Stimulated activated naive B cell treated with anti-CD40 and anti-IgM and Interleukin-4, amounts not matched to agents 10 μg/mL and 1 μg/mL and 100 μg/mL, for 72 hours (primary cell): ENCODE measurements at regions not wholly inside any gene's neighbourhood (a gene's known extent, or its start where the extent isn't known, plus 50 kb on each side); places are given as distances from the start of the nearest gene placed in this dataset.

ENCODE experiments used
- ATAC-seq, 2 donors: fragments of 150-1000 bp; cut with Tn5 transposase; replicated peaks; 2 replicates each; pipeline ENCODE4 v1.10.0; 2021; ENCODE audit warnings: moderate library complexity in 1 of 2
- DNase-seq: peaks from one replicate; pipeline ENCODE4 v3.0.0; 2021
- H3K27ac Mint-ChIP-seq: one replicate; pipeline ENCODE4 v1.8.0; 2022; ENCODE audit warnings: mild to moderate bottlenecking, mixed read lengths
- H3K27me3 Mint-ChIP-seq, 2 donors: one replicate each; pipeline ENCODE4 v1.8.0; 2022; ENCODE audit warnings: mixed read lengths in 2 of 2
- H3K36me3 Mint-ChIP-seq, 2 donors: one replicate each; pipeline ENCODE4 v1.8.0; 2022; ENCODE audit warnings: mixed read lengths in 2 of 2, mild to moderate bottlenecking in 1 of 2
- H3K4me1 Mint-ChIP-seq, 2 donors: one replicate each; pipeline ENCODE4 v1.8.0; 2022; ENCODE audit warnings: mixed read lengths in 2 of 2, mild to moderate bottlenecking in 1 of 2
- H3K4me3 Mint-ChIP-seq, 2 donors: one replicate each; pipeline ENCODE4 v1.8.0; 2022; ENCODE audit warnings: mild to moderate bottlenecking in 2 of 2, mixed read lengths in 2 of 2, moderate library complexity in 1 of 2
- H3K9me3 Mint-ChIP-seq, 2 donors: one replicate each; pipeline ENCODE4 v1.8.0; 2022; ENCODE audit warnings: mixed read lengths in 2 of 2, mild to moderate bottlenecking in 1 of 2

DNA sequence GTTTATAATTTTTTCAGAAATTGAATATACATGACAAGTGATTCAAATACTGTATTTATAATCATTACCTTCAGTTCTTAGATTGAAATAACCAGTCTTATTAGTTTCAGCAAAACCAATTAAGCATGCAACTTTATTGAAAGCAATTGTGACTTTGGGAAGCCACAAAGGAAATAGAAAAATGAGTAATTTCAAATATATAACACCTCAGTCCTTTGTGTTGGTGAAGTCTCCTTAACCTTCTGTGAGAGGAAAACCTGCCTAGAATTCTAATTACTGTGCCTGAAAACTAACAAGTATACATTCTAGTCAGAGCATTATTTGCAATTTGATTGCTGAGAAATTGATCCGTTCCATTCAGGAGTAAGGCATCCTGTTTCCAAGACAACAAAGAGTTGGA lies 95.8 kb downstream of the S1PR1 start:
- H3K4me1 Mint-ChIP-seq, result peaks cover 13 to 16% of the 10 kb centered on the region in 2 donors
- ATAC-seq (no peak), DNase-seq (no peak)
- no peaks in the 10 kb centered on the region for H3K27me3 Mint-ChIP-seq
- peaks cover 20% of the 10 kb centered on the region in 2 donors for H3K9me3 Mint-ChIP-seq
- no peak overlapping the region for H3K27ac Mint-ChIP-seq
- peaks cover 17 to 20% of the 10 kb centered on the region in 2 donors for H3K36me3 Mint-ChIP-seq
- H3K4me3 Mint-ChIP-seq, result no peak overlapping the region

DNA sequence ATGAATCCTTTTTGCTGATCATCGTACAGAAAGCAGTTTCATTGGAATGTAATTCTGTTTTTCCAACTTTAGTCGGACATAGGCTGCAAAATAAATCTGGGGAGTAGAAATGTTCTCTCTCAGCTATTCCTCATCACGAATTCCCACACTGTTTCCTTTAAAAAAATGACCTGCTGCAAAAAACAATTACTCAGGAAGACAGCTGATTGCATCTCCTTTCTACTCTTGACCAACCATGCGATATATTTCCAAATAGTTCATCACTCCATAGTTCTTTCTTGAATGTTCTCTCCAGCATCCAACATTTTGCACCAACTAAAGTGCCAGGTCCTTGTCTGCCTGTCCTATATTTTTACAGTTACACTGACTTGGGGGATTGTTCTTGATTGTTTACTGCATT lies 96.4 kb downstream of the S1PR1 start:
- Mint-ChIP-seq H3K9me3 (peaks cover 20% of the 10 kb centered on the region in 2 donors), H3K36me3 (peaks cover 17 to 20% of the 10 kb centered on the region in 2 donors), H3K4me1 (peaks cover 13 to 16% of the 10 kb centered on the region in 2 donors), H3K27ac (no peak overlapping the region), H3K27me3 (no peaks in the 10 kb centered on the region), H3K4me3 (no peak overlapping the region)
- no peak for DNase-seq
- ATAC-seq, result no peak

DNA sequence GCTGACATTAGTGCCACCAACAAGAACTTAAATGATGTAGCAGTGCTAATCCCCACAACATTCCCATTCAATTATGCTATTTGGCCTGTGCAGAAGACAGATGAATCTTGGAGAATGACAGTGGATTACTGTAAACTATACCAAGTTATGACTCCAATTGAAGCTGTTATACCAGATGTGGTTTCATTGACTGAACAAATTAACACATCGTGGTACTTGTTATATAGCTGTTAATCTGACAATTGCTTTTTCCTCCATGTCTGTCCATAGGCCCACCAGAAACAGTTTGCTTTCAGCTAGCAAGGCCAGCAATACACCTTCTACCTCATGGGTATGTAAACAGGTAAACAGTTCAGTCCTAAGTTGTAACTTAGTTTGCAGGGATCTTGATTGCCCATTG lies 101.1 kb downstream of the S1PR1 start:
- DNase-seq (no peak), ATAC-seq (no peak)
- Mint-ChIP-seq H3K4me3 (no peak overlapping the region), H3K9me3 (peaks cover 3 to 4% of the 10 kb centered on the region in 2 donors), H3K27ac (no peak overlapping the region), H3K4me1 (peaks cover 0 to 2% of the 10 kb centered on the region in 2 donors), H3K27me3 (no peaks in the 10 kb centered on the region), H3K36me3 (peaks cover under 1 to 6% of the 10 kb centered on the region in 2 donors)

DNA sequence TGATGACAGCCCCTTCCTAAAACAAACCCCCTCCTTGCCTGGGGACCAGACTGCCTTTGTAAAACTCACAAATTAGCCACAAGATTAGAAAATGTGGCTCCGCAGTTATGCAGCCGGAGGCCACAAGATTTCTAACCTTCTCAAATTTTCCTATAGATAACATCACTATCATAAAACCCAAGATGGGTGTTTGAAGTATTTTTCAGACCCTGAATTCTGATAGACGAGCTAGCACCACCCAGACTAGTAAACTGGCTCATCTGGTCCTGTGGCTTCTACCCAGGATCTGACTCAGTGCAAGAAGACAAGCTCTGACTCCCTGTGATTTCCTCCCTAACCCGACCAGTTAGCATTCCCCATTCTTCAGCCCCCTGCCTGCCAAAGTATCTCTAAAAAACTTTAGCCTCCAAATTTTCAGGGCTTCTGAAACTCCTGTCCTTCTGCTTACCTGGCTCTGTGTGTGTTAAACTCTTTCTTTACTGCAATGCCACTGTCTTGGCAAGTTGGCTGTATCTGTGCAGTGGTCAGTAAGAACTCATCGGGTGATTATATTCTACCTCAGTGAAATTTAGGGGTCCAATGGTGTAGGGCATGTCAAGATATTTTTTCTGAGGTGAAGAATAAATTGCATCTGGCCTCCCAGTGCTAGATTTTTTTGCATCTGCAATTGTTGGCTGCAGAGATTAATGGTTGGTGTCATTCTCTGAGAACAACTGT lies 102.1 kb downstream of the S1PR1 start:
- Mint-ChIP-seq H3K4me1 (no peaks in the 10 kb centered on the region), H3K36me3 (peaks cover 3 to 11% of the 10 kb centered on the region in 2 donors), H3K27me3 (no peaks in the 10 kb centered on the region), H3K27ac (no peak overlapping the region), H3K4me3 (no peak overlapping the region), H3K9me3 (peaks cover 7 to 8% of the 10 kb centered on the region in 2 donors)
- DNase-seq (no peak), ATAC-seq (no peak)

DNA sequence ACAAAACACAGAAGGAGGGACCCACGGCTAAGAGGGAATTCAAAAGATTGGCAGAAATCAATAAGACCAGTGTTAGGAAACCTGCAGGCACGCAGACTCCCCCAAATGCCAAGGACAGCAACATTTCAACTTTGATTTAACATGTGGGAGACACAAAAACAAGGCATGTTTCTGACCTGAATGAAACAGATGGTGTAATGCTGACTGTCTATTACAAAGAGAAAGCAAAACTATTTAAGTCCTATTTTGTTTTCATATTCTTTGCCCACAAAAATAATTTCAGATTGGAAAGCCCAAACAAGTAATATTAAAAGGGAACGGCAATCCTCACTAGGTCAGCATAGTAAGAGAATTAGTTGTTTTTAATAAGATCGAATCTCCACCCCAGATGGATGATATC lies 107.9 kb downstream of the S1PR1 start:
- Mint-ChIP-seq H3K4me3 (no peak overlapping the region), H3K36me3 (peaks cover 3 to 6% of the 10 kb centered on the region in 2 donors), H3K27me3 (no peaks in the 10 kb centered on the region), H3K9me3 (peaks cover 5 to 7% of the 10 kb centered on the region in 2 donors), H3K27ac (no peak overlapping the region), H3K4me1 (peaks cover 3 to 6% of the 10 kb centered on the region in 2 donors)
- ATAC-seq (no peak), DNase-seq (no peak)

DNA sequence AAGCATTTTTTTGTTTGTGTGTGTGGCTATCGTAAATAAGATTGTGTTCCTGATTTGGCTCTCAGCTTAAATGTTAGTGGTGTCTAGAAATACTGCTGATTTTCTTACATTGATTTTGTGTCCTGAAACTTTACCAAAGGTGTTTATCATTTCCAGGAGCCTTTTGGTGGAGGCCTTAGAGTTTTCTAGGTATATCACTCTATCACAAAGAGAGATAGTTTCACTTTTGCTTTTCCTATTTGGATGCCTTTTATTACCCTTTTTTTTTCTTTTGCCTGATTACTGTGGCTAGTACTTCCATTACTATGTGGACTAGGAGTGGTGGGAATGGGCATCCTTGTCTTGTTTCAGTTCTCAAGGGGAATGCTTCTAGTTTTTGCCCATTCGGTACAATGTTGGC lies 109.6 kb downstream of the S1PR1 start:
- Mint-ChIP-seq H3K27me3 (no peaks in the 10 kb centered on the region), H3K27ac (no peak overlapping the region), H3K36me3 (peaks cover 3 to 6% of the 10 kb centered on the region in 2 donors), H3K4me3 (peak overlapping the region in 1 of 2 donors; percentile 30), H3K4me1 (peaks cover 5 to 6% of the 10 kb centered on the region in 2 donors), H3K9me3 (peaks cover 5 to 7% of the 10 kb centered on the region in 2 donors)
- no peak for ATAC-seq
- no peak for DNase-seq

DNA sequence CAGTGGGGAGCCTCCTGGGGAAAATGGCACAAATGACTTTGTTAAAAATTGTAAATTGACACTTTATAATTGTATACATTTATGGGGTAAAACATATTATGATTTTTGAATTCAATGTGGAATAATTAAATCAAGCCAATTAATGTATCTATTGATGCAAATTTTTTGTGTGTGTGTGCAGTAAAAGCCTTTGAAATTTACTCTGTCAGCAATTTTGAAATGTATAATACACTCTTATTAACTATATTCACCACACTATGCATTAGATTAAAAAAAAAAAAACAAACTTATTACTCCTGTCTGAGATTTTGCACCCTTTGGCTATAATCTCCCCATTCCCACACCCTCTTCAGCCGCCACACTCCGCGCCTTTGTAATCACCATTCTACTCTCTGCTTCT lies 119.2 kb downstream of the S1PR1 start:
- Mint-ChIP-seq H3K27ac (no peak overlapping the region), H3K4me3 (no peak overlapping the region), H3K36me3 (no peaks in the 10 kb centered on the region), H3K9me3 (no peaks in the 10 kb centered on the region), H3K27me3 (no peaks in the 10 kb centered on the region), H3K4me1 (peaks cover 12 to 26% of the 10 kb centered on the region in 2 donors)
- ATAC-seq (no peak), DNase-seq (no peak)

DNA sequence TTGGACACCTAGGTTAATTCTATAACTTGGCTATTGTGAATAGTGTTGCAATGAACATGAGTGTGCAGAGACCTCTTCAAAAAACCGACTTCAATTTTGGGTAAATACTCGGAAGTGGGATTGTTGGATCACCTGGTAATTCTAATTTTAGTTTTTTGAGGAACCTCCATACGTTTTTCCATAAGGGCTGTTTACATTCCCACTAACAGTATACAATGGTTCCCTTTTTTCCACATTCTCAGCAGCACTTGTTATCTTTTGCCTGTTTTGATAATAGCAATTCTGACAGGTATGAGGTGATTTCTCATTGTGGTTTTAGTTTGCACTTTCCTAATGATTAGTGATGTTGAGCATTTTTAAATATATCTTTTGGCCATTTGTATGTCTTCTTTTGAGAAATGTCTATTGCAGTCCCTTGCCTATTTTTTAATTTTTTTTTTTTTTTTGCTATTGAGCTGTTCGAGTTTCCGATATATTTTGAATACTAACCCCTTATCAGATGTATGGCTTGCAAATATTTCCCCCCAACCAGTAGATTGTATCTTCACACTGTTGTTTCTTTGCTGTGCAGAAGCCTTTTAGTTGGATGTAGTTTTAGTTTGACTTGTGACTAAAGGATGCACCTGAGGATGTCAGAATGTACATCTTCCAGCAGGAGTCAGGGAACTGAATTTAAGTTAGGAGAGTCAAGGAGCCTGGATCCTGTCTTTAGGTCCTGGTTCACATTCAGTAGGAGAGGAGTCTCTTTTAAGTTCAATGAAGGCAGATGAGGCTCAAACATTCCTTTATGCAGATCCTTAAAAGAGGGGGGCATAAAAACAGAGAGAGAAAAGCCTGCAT lies 120.0 kb downstream of the S1PR1 start:
- ATAC-seq, result peak in 1 of 2 donors; percentile 26
- Mint-ChIP-seq H3K36me3 (no peaks in the 10 kb centered on the region), H3K4me1 (peaks cover 13 to 24% of the 10 kb centered on the region in 2 donors), H3K27me3 (no peaks in the 10 kb centered on the region), H3K9me3 (peaks cover 0 to 3% of the 10 kb centered on the region in 2 donors), H3K4me3 (no peak overlapping the region), H3K27ac (peak overlapping the region; percentile 47)
- DNase-seq, result no peak

DNA sequence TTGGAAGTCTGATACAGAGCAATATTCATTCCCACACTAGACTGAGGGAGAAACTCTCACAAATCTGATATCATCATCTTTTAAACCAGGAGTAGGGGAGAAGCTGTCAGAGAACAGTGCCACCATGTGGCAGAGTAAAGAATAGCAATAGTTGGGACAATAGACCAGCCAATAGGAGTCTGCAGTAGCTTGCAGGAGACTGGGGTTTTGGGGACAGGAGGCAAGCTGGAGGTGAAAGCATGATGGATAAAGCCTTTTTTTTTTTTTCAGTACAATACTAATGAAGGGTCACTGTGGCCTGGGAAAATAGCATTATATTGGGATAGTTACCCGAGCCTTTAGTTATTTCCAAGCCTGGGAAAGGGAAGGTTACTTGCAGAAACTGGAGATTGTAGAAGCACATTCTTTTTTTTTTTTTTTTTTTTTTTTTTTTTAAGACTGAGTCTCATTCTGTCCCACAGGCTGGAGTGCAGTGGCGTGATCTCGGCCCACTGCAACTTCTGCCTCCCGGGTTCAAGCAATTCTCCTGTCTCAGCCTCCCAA lies 120.7 kb downstream of the S1PR1 start:
- Mint-ChIP-seq H3K9me3 (peaks cover 3 to 5% of the 10 kb centered on the region in 2 donors), H3K27ac (peak overlapping the region; percentile 47), H3K36me3 (no peaks in the 10 kb centered on the region), H3K4me3 (no peak overlapping the region), H3K27me3 (no peaks in the 10 kb centered on the region), H3K4me1 (peaks cover 13 to 20% of the 10 kb centered on the region in 2 donors)
- DNase-seq, result peak; percentile 68
- peak; percentile 100 for ATAC-seq

DNA sequence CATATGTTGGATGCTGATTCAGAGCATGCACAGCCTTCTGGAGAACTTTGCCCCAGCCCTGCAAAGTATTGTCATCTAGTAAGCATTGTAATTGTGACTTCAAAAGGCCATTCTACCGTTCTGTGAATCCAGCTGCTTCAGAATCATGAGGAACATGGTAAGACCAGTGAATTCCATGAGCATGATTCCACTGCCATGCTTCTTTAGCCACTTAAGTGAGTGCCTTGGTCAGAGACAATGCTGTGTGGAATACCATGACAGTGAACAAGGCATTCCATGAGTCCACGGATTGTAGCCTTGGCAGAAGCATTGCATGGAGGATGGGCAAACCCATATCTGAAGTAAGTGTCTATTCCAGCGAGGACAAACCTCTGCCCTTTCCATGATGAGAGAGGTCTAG lies 123.7 kb downstream of the S1PR1 start:
- Mint-ChIP-seq H3K4me1 (peaks cover 13 to 21% of the 10 kb centered on the region in 2 donors), H3K27me3 (no peaks in the 10 kb centered on the region), H3K9me3 (peaks cover 10 to 11% of the 10 kb centered on the region in 2 donors), H3K27ac (no peak overlapping the region), H3K36me3 (peaks cover 0 to 10% of the 10 kb centered on the region in 2 donors), H3K4me3 (no peak overlapping the region)
- DNase-seq (no peak), ATAC-seq (no peak)

DNA sequence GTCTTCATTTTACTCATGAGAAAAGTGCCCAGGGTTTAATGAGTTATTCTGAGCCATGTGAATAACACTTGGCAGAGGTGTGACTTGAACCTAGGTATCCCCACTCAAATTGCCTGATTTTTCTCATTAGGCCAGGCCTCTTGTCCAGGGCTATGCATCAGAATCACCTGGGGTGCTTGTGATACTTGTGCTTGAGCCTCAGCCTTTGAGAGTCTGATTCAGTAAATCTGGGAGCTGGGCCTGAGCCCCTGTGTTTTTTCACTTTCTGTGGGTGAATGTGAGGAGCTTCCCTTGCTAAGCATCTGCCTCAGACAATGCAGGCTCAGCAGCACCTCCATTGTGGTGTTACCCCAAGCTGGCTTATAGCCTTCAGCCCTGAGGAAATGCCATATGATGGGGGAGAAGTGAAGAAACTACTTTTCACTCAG lies 127.1 kb downstream of the S1PR1 start:
- Mint-ChIP-seq H3K4me3 (no peak overlapping the region), H3K36me3 (peaks cover 0 to 10% of the 10 kb centered on the region in 2 donors), H3K4me1 (peaks cover 8 to 9% of the 10 kb centered on the region in 2 donors), H3K27me3 (no peaks in the 10 kb centered on the region), H3K9me3 (peaks cover 10 to 11% of the 10 kb centered on the region in 2 donors), H3K27ac (no peak overlapping the region)
- no peak for DNase-seq
- ATAC-seq, result no peak

DNA sequence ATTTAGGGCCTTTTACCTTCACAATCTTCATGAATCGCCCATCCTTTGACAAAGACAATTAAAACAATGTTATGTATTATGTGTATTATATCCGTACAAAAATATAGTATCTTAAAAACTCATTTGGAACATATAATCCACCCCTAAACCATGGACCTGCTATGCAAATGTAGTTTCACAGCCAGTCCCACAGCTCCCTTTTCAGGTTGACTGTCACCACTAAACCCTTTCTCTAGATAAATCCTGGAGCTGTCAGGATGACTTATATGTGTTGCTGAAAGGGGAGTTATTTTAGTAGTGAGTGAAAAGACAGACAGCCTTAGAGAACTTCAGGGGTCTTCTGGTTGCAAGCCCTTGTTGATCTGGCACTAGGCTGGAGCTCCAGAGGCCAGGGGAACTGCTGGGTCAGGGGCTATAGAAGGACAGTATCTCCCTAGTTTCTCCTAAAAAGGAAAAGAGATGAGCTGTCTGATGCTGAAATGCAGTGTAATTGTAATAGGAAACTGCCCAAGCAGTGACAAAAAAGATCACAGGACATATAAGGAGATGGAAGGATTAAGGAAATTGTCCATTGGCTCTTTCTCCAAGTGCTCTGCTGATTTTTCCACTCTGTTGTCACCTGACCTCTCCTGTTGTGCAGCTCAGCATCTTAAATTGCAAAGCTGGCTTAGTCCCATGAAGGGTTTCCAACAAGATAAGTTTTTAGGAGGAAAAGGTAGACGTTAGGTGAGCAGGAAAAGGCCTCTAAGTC lies 127.7 kb downstream of the S1PR1 start:
- ATAC-seq (no peak), DNase-seq (no peak)
- Mint-ChIP-seq H3K4me3 (no peak overlapping the region), H3K4me1 (peaks cover 8 to 9% of the 10 kb centered on the region in 2 donors), H3K9me3 (peaks cover 10 to 11% of the 10 kb centered on the region in 2 donors), H3K27me3 (no peaks in the 10 kb centered on the region), H3K27ac (no peak overlapping the region), H3K36me3 (peaks cover 0 to 10% of the 10 kb centered on the region in 2 donors)

DNA sequence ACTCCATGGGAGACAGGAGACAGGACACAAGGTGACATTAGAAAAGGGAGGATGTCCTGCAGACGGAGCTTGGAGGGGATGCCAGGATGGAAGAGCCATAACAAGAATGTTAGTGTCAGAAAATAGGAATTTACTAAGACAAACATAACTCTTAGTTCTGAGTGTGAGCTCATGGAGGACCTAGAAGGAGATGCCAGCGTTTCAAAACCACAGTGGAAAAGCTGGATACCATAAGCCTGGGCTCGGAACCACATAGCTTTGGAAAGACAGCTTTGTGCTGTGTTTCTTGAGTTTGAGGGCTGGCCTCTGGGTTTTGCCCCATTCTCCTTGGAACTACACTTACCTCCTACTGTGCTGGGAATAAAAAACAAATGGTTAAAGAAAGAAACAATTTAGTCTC lies 128.4 kb downstream of the S1PR1 start:
- Mint-ChIP-seq H3K4me1 (peaks cover 8 to 9% of the 10 kb centered on the region in 2 donors), H3K4me3 (no peak overlapping the region), H3K27me3 (no peaks in the 10 kb centered on the region), H3K27ac (no peak overlapping the region), H3K9me3 (peaks cover 10 to 11% of the 10 kb centered on the region in 2 donors), H3K36me3 (peaks cover 0 to 10% of the 10 kb centered on the region in 2 donors)
- ATAC-seq, result no peak
- no peak for DNase-seq

DNA sequence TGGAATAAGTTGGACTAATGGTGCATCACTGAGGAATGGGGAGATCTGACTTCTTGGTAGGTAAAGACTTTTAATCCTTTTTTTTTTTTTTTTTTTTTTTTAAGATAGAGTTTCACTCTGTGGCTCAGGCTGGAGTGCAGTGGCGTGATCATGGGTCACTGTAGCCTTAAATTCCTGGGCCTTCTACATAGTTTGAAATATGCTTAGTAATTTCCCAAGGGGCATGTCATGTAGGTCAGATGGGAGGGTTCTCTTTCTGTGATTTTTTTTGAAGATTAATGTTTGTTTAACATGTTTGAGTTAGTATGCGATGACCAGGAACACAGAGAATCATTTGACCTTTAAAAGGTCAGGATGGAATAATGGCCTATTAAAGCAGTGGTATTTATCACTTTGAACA lies 129.1 kb downstream of the S1PR1 start:
- no peaks in the 10 kb centered on the region for H3K27me3 Mint-ChIP-seq
- peaks cover 0 to 10% of the 10 kb centered on the region in 2 donors for H3K36me3 Mint-ChIP-seq
- no peak overlapping the region for H3K27ac Mint-ChIP-seq
- peaks cover 10 to 11% of the 10 kb centered on the region in 2 donors for H3K9me3 Mint-ChIP-seq
- H3K4me1 Mint-ChIP-seq, result peaks cover 10 to 11% of the 10 kb centered on the region in 2 donors
- no peak for ATAC-seq
- H3K4me3 Mint-ChIP-seq, result no peak overlapping the region
- DNase-seq, result no peak
